HG03457 (cell line): ENCODE measurements at regions not wholly inside any gene's neighbourhood (a gene's known extent, or its start where the extent isn't known, plus 50 kb on each side); places are given as distances from the start of the nearest gene placed in this dataset.

Source experiments
- ATAC-seq: cut with Tn5 transposase; IDR thresholded peaks from one replicate; pipeline ENCODE4 v1.9.1; 2021; ENCODE audit warnings: moderate number of reproducible peaks; ENCODE audit not compliant: unreplicated experiment

- no peak for ATAC-seq
These were observed 194.3 kb downstream of the ARL4A start for GRCh38 chr7:12881712-12882111.

GRCh38 chr7:12882710-12883109, 195.3 kb downstream of the ARL4A start:
- no peak for ATAC-seq

DNA sequence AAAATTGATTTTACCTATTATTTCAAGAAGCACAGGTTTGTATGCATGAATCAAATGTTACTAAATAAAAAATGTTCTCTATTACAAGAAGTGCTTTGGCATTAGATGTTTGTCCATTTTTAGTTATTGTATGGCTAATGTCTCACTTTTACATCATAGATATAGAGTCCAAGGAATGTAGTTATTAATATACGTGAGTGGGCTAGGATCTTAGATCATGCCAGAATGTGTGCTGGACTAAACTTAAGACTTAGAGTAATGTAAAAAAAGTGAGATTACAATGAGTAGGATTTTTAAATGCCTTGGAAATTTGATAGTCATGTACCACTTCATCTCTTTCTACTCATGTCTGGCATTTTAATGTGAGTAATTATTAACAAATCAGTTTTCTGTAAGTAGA, 196.6 kb downstream of the ARL4A start:
- no peak for ATAC-seq

DNA sequence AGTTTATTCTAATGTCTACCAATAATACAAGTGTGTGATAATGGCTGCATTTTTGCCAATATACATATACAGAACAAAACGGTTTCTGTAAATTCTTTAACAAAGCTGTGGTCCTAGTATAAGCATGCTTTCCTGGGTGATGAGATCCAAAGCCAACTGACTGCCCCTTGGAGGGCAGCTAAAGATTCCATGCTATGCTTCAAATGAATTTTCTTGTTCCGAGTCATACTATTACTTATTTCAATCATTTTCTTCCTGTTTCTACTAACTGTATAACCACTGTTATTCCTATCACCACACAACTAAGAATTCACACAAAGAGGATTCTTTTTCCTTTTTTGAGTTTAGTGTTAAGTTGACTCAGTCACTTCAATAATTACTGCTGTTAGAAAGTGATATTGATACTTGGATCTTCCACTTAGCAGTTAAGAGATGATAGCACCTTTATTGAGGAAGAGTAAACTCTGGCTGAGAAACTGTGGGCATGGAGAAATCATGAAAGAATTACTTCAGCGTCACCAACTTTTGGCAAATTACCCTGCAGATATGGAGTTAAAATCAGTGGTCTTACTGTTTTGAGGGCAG, 197.5 kb downstream of the ARL4A start:
- ATAC-seq: no peak

GRCh38 chr7:12888717-12889116, 201.3 kb downstream of the ARL4A start:
- ATAC-seq: no peak

DNA sequence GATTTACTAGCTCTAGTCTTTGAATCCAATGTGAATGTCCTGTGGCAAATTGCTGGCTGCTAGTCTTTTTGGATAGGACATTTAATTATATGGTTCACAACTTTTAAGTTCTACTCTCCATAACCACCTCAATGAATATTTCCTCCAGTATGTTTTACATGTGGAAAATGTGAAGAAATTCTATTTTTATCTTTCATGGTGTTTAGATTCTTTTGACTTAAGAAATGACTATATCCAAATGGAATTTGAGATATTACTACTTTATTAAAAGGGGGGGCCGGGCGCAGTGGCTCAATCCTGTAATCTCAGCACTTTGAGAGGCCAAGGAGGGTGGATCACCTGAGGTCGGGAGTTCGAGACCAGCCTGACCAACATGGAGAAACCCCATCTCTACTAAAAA, 202.0 kb downstream of the ARL4A start:
- ATAC-seq: no peak

GRCh38 chr7:12890586-12890985, 203.2 kb downstream of the ARL4A start:
- no peak for ATAC-seq

- ATAC-seq: no peak
These were observed 205.9 kb downstream of the ARL4A start for GRCh38 chr7:12893292-12893691.

DNA sequence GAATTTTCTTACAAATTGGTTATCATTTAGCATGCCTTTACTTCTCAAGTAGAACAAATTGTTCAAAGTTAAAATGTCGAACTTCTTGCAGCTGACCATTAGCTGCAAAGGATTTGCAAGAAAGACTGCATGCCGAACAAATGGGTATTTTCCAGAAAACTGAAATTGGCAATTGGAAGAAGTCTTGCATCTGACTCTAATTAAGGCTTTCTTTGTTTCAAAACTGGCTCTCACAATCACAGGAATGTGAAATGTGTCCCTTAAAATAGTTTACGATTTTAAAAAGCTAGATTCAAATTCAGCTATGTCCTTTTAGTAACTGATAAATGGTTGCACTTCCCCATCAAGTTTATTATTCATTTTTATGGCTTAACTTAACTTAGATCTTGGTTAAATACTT, 207.9 kb downstream of the ARL4A start:
- no peak for ATAC-seq

- ATAC-seq: no peak
These were observed 208.9 kb downstream of the ARL4A start for GRCh38 chr7:12896316-12896715.

GRCh38 chr7:12898004-12898403, 210.6 kb downstream of the ARL4A start:
- no peak for ATAC-seq

- ATAC-seq: no peak
These were observed 211.2 kb downstream of the ARL4A start for GRCh38 chr7:12898620-12899019.

GRCh38 chr7:12905671-12906070, 218.2 kb downstream of the ARL4A start:
- no peak for ATAC-seq

DNA sequence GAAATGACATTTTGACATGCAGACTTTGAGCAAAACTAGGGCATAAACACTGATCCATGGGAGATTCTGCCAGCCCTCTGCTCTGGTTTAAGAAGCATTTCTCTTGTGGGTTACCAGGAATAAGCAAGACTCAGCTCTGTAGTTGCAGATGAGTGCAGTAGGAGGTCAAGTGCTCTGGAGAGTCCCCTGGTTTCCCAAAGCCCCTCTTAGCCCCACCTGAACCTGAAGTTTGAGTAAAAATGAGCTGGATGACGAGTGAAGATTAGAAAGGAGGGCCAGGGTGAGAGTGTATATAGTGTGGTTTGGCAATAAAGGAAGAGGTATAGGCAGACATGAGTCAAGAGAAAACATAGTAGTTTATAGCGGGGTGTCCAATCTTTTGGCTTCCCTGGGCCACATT, 220.3 kb downstream of the ARL4A start:
- ATAC-seq: no peak

DNA sequence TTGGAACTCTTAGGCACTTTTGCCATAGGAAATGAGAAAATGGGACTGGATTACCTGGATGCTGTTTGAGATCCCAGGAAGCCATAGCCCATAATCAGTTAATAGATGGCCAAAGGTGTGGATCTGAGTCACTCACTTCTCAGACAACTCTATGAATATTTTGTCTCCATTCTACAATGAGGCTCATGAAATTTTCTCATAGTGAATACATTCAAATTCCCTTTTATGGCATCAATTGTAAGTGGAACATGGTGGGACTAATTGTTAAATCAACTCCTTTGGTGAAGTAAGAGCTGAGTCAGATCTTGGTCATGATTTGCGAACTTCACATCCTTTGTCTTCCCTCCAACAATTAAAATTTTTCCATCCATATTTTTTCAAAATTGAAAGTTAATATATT, 222.1 kb downstream of the ARL4A start:
- ATAC-seq: no peak

GRCh38 chr7:12911053-12911452, 223.6 kb downstream of the ARL4A start:
- ATAC-seq: no peak

- ATAC-seq: no peak
These were observed 225.6 kb downstream of the ARL4A start for GRCh38 chr7:12913002-12913401.

- no peak for ATAC-seq
These were observed 230.4 kb downstream of the ARL4A start for GRCh38 chr7:12917801-12918200.

GRCh38 chr7:12921751-12922345, 234.4 kb downstream of the ARL4A start:
- ATAC-seq: no peak

GRCh38 chr7:12923971-12924370, 236.5 kb downstream of the ARL4A start:
- no peak for ATAC-seq

GRCh38 chr7:12926206-12926605, 238.8 kb downstream of the ARL4A start:
- no peak for ATAC-seq

GRCh38 chr7:12927635-12928434, 240.4 kb downstream of the ARL4A start:
- ATAC-seq: no peak
